ENCODE measurements at regions not wholly inside any gene's neighbourhood (a gene's known extent, or its start where the extent isn't known, plus 50 kb on each side); places are given as distances from the start of the nearest gene placed in this dataset.

DNA sequence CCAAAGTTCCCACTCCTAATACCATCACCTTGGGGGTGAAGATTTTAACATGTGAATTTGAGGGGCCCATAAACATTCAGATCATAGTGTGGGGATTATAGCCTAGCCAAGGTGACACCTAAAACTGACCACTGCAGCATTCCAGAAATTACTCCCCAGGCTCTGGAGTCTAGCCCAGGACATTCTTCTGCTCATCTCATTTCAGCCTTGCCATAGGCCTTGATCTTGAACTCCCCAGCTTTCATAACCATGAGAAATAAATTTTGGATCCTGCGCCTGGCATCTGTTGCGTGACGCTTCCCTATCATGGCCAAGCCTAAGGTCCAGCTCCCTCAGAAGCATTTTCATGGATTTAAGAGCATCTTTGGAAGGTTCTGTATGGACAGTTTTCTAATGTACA, 502.9 kb upstream of the THBS1 start (continued):
- TF ChIP-seq CTCF (IDR thresholded peaks at IDR 0.05) (no peak), SMAD3 (CRISPR knock-in tag; IDR thresholded peaks at IDR 0.05; ENCODE audit: borderline replicate concordance) (no peak), AFF4 (CRISPR knock-in tag; IDR thresholded peaks at IDR 0.05; ENCODE audit: borderline replicate concordance) (no peak), MXD4 (CRISPR knock-in tag; IDR thresholded peaks at IDR 0.05; ENCODE audit: borderline replicate concordance) (no peak), ZNF121 (CRISPR knock-in tag; IDR thresholded peaks at IDR 0.05) (no peak), CREB1 (CRISPR knock-in tag; IDR thresholded peaks at IDR 0.05) (no peak)
- TF ChIP-seq, protein P1, sequence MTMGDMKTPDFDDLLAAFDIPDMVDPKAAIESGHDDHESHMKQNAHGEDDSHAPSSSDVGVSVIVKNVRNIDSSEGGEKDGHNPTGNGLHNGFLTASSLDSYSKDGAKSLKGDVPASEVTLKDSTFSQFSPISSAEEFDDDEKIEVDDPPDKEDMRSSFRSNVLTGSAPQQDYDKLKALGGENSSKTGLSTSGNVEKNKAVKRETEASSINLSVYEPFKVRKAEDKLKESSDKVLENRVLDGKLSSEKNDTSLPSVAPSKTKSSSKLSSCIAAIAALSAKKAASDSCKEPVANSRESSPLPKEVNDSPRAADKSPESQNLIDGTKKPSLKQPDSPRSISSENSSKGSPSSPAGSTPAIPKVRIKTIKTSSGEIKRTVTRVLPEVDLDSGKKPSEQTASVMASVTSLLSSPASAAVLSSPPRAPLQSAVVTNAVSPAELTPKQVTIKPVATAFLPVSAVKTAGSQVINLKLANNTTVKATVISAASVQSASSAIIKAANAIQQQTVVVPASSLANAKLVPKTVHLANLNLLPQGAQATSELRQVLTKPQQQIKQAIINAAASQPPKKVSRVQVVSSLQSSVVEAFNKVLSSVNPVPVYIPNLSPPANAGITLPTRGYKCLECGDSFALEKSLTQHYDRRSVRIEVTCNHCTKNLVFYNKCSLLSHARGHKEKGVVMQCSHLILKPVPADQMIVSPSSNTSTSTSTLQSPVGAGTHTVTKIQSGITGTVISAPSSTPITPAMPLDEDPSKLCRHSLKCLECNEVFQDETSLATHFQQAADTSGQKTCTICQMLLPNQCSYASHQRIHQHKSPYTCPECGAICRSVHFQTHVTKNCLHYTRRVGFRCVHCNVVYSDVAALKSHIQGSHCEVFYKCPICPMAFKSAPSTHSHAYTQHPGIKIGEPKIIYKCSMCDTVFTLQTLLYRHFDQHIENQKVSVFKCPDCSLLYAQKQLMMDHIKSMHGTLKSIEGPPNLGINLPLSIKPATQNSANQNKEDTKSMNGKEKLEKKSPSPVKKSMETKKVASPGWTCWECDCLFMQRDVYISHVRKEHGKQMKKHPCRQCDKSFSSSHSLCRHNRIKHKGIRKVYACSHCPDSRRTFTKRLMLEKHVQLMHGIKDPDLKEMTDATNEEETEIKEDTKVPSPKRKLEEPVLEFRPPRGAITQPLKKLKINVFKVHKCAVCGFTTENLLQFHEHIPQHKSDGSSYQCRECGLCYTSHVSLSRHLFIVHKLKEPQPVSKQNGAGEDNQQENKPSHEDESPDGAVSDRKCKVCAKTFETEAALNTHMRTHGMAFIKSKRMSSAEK (CRISPR knock-in tag; IDR thresholded peaks at IDR 0.05; ENCODE audit: borderline replicate concordance) = no peak

DNA sequence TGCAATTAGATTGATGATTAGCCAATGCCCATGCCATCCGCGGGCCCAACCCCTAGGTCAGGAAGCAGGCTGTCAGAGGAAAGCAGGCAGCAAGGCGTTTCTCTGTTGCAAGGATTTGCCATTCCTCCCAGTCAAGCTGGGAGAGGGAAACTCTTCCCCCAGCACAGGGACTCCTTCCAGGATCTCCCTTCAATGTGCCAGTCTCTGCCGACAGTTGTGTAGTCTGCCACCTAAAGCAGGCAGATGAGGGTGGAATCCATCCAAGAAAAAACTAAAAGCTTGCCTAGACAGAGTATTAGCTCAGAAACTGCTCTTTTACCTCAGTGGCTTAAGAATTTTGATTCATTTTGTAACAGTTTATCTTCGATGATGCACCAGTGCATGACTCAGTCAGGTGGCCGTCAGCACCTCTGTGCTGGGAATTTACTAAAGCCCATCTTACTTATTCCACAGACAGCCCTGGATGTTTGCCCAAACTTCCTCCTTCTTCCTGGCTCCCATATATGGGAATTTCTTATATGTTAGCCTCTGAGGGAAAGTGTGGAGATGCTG, 501.5 kb upstream of the THBS1 start:
- no peaks in the 10 kb centered on the region for H3K4me1 Mint-ChIP-seq
- no peaks in the 10 kb centered on the region for H3K27me3 Mint-ChIP-seq (ENCODE audit: low read depth)
- no peak for TF ChIP-seq HMGA2 (CRISPR knock-in tag; IDR thresholded peaks at IDR 0.05)
- TF ChIP-seq, protein P2, sequence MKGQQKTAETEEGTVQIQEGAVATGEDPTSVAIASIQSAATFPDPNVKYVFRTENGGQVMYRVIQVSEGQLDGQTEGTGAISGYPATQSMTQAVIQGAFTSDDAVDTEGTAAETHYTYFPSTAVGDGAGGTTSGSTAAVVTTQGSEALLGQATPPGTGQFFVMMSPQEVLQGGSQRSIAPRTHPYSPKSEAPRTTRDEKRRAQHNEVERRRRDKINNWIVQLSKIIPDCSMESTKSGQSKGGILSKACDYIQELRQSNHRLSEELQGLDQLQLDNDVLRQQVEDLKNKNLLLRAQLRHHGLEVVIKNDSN (CRISPR knock-in tag; IDR thresholded peaks at IDR 0.05) = no peak
- TF ChIP-seq, protein P3, sequence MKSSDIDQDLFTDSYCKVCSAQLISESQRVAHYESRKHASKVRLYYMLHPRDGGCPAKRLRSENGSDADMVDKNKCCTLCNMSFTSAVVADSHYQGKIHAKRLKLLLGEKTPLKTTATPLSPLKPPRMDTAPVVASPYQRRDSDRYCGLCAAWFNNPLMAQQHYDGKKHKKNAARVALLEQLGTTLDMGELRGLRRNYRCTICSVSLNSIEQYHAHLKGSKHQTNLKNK (CRISPR knock-in tag; IDR thresholded peaks at IDR 0.05) = no peak
- no peak for TF ChIP-seq STAT6 (CRISPR knock-in tag; conservative IDR thresholded peaks at IDR 0.05; ENCODE audit: low read depth)
- TF ChIP-seq, protein P4, sequence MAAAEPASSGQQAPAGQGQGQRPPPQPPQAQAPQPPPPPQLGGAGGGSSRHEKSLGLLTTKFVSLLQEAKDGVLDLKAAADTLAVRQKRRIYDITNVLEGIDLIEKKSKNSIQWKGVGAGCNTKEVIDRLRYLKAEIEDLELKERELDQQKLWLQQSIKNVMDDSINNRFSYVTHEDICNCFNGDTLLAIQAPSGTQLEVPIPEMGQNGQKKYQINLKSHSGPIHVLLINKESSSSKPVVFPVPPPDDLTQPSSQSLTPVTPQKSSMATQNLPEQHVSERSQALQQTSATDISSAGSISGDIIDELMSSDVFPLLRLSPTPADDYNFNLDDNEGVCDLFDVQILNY (CRISPR knock-in tag; IDR thresholded peaks at IDR 0.05) = no peak
- TF ChIP-seq CREB1 (CRISPR knock-in tag; IDR thresholded peaks at IDR 0.05) = no peak
- TF ChIP-seq NFE2L1 (CRISPR knock-in tag; IDR thresholded peaks at IDR 0.05) = no peak
- TF ChIP-seq FOXP1 (CRISPR knock-in tag; IDR thresholded peaks at IDR 0.05; ENCODE audit: borderline replicate concordance) = no peak
- no peak for TF ChIP-seq MYBL2 (CRISPR knock-in tag; IDR thresholded peaks at IDR 0.05)
- TF ChIP-seq RORB (CRISPR knock-in tag; IDR thresholded peaks at IDR 0.05) = no peak
- H3K36me3 Mint-ChIP-seq = no peaks in the 10 kb centered on the region
- POLR2A ChIA-PET = no interaction called here
- ATAC-seq (no peak), DNase-seq (ENCODE audit: low spot score) (no peak)
- 0 out of 2 replicates have a peak, but pooled peaks cover 6% of the 10 kb centered on the region for H3K9me3 Mint-ChIP-seq
- no peak overlapping the region for H3K4me3 Mint-ChIP-seq
- H3K27ac Mint-ChIP-seq = no peak overlapping the region
- CTCF ChIA-PET = no interaction called here
